Neural cell (in vitro differentiated cells): ENCODE measurements at regions not wholly inside any gene's neighbourhood (a gene's known extent, or its start where the extent isn't known, plus 50 kb on each side); places are given as distances from the start of the nearest gene placed in this dataset.

Experiments
- H2AFZ ChIP-seq: fragments of 200-600, 300-800 bp; sonication (generic), shearing (Covaris generic); 2 replicates; pipeline ENCODE4 v1.6.0; 2014; ENCODE audit warnings: low read depth, mild to moderate bottlenecking, antibody characterized with exemption, low read length, moderate library complexity
- H3F3A ChIP-seq: fragments of 200-600 bp; shearing (Covaris generic); 2 replicates; pipeline ENCODE4 v1.6.1; 2016; ENCODE audit warnings: mild to moderate bottlenecking, moderate library complexity, mixed read lengths, antibody characterized with exemption, low read length; ENCODE audit not compliant: insufficient read depth, poor library complexity, severe bottlenecking
- H3K27ac ChIP-seq: fragments of 200-600, 300-800 bp; sonication (generic), shearing (Covaris generic); 2 replicates; pipeline ENCODE4 v1.5.1; 2014; ENCODE audit warnings: mild to moderate bottlenecking, low read length, moderate library complexity
- H3K27me3 ChIP-seq: fragments of 300-800, 200-600 bp; sonication (generic), shearing (Covaris generic); 2 replicates; pipeline ENCODE4 v1.6.0; 2014; ENCODE audit warnings: mild to moderate bottlenecking, low read depth, low read length, moderate library complexity; ENCODE audit not compliant: insufficient read depth
- H3K36me3 ChIP-seq: fragments of 300-800, 200-600 bp; sonication (generic), shearing (Covaris generic); 2 replicates; pipeline ENCODE4 v1.5.1; 2014; ENCODE audit warnings: mild to moderate bottlenecking, antibody characterized with exemption, low read length, moderate library complexity; ENCODE audit not compliant: insufficient read depth
- H3K4me2 ChIP-seq: fragments of 300-800, 200-600 bp; sonication (generic), shearing (Covaris generic); 2 replicates; pipeline ENCODE4 v1.6.0; 2014; ENCODE audit warnings: mild to moderate bottlenecking, low read length
- H3K4me3 ChIP-seq: fragments of 300-800, 200-600 bp; sonication (generic), shearing (Covaris generic); 2 replicates; pipeline ENCODE4 v1.5.1; 2014; ENCODE audit warnings: mild to moderate bottlenecking, low read length, moderate library complexity
- H3K79me2 ChIP-seq: fragments of 200-600 bp; shearing (Covaris generic); replicated peaks from 2 replicates; pipeline ENCODE4 v1.6.0; 2014; ENCODE audit warnings: mild to moderate bottlenecking, low read length, moderate library complexity; ENCODE audit not compliant: insufficient read depth
- H3K9ac ChIP-seq: fragments of 300-800, 200-600 bp; sonication (generic), shearing (Covaris generic); 2 replicates; pipeline ENCODE4 v1.6.1; 2016; ENCODE audit warnings: mild to moderate bottlenecking, low read length, mixed read lengths
- H3K9me2 ChIP-seq: fragments of 200-600 bp; shearing (Covaris generic); 2 replicates; pipeline ENCODE4 v1.6.1; 2016; ENCODE audit warnings: mild to moderate bottlenecking, low read length, mixed read lengths; ENCODE audit not compliant: insufficient read depth
- H3K9me3 ChIP-seq: fragments of 200-600, 300-800 bp; sonication (generic), shearing (Covaris generic); 2 replicates; pipeline ENCODE4 v1.6.1; 2016; ENCODE audit warnings: mild to moderate bottlenecking, mixed run types, low read length, moderate library complexity, mixed read lengths
- H4K20me1 ChIP-seq: fragments of 200-600 bp; shearing (Covaris generic); 2 replicates; pipeline ENCODE4 v1.6.1; 2016; ENCODE audit warnings: mild to moderate bottlenecking, mixed run types; ENCODE audit not compliant: insufficient read depth
- CTCF ChIP-seq: fragments of 450-650 bp; IDR thresholded peaks from 2 replicates; pipeline ENCODE4 v1.5.1; 2014; ENCODE audit warnings: antibody characterized with exemption, mild to moderate bottlenecking, moderate library complexity; ENCODE audit not compliant: poor library complexity, severe bottlenecking
- EP300 ChIP-seq: fragments of 450-650 bp; conservative IDR thresholded peaks from 2 replicates; pipeline ENCODE4 v1.6.1; 2014; ENCODE audit warnings: antibody characterized with exemption, mild to moderate bottlenecking, moderate library complexity; ENCODE audit not compliant: poor library complexity, severe bottlenecking
- EZH2 ChIP-seq: fragments of 200-600, 300-800 bp; shearing (Covaris generic), sonication (generic); IDR thresholded peaks from 2 replicates; pipeline ENCODE4 v1.6.1; 2014; ENCODE audit warnings: antibody characterized with exemption, low read length, borderline replicate concordance, mild to moderate bottlenecking; ENCODE audit not compliant: insufficient read depth, poor library complexity, severe bottlenecking
- MXI1 ChIP-seq: fragments of 450-650 bp; conservative IDR thresholded peaks from 2 replicates; pipeline ENCODE4 v1.6.1; 2014; ENCODE audit warnings: antibody characterized with exemption, mild to moderate bottlenecking; ENCODE audit not compliant: poor library complexity, severe bottlenecking
- POLR2AphosphoS5 ChIP-seq: IDR thresholded peaks from 2 replicates; pipeline ENCODE4 v1.6.1; 2012
- RAD21 ChIP-seq: fragments of 450-650 bp; conservative IDR thresholded peaks from 2 replicates; pipeline ENCODE4 v1.6.1; 2014; ENCODE audit warnings: antibody characterized with exemption, mild to moderate bottlenecking, moderate library complexity
- SMC3 ChIP-seq: fragments of 450-650 bp; conservative IDR thresholded peaks from 2 replicates; pipeline ENCODE4 v1.6.1; 2014; ENCODE audit warnings: antibody characterized with exemption, mild to moderate bottlenecking, moderate library complexity; ENCODE audit not compliant: poor library complexity
- TAF1 ChIP-seq: IDR thresholded peaks from 2 replicates; pipeline ENCODE4 v1.6.1; 2012; ENCODE audit warnings: low read depth
- small RNA-seq, 3 experiments: library from RNA; depleted of rRNA; stranded (forward); fragments of <200 nt; gene quantifications; one replicate each; pipeline ENCODE3, GENCODE V24; 2012
- TF ChIP-seq, protein P1 (sequence below): IDR thresholded peaks from 2 replicates; pipeline ENCODE4 v1.6.1; 2012; ENCODE audit warnings: borderline replicate concordance

DNA sequence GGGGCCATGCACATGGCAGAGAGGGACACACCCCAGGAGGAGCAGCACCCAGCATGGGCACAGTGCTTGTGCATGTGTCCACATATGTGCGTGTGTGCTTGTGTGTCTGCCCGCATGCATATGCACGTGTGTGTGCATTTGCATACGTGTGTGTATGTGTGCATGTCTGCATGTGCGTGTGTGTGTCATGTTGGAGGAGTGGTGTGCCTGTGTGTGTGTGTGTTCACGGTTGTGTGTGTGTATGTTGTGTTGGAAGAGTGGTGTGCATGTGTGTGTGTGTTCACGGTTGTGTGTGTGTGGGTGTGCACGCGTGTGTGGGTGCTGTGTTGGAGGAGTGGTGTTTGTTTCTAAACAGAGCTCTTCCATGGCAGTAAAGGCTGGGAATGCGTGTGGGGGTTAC lies 50.7 kb upstream of the SLCO4A1 start:
- no peak for TF ChIP-seq RAD21
- no peak for TF ChIP-seq MXI1
- TF ChIP-seq SMC3, result no peak
- no peak for TF ChIP-seq CTCF
- TF ChIP-seq, protein P1, sequence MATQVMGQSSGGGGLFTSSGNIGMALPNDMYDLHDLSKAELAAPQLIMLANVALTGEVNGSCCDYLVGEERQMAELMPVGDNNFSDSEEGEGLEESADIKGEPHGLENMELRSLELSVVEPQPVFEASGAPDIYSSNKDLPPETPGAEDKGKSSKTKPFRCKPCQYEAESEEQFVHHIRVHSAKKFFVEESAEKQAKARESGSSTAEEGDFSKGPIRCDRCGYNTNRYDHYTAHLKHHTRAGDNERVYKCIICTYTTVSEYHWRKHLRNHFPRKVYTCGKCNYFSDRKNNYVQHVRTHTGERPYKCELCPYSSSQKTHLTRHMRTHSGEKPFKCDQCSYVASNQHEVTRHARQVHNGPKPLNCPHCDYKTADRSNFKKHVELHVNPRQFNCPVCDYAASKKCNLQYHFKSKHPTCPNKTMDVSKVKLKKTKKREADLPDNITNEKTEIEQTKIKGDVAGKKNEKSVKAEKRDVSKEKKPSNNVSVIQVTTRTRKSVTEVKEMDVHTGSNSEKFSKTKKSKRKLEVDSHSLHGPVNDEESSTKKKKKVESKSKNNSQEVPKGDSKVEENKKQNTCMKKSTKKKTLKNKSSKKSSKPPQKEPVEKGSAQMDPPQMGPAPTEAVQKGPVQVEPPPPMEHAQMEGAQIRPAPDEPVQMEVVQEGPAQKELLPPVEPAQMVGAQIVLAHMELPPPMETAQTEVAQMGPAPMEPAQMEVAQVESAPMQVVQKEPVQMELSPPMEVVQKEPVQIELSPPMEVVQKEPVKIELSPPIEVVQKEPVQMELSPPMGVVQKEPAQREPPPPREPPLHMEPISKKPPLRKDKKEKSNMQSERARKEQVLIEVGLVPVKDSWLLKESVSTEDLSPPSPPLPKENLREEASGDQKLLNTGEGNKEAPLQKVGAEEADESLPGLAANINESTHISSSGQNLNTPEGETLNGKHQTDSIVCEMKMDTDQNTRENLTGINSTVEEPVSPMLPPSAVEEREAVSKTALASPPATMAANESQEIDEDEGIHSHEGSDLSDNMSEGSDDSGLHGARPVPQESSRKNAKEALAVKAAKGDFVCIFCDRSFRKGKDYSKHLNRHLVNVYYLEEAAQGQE, result no peak
- TF ChIP-seq EZH2, result no peak
- no peak for TF ChIP-seq EP300
- TF ChIP-seq POLR2AphosphoS5, result no peak
- no peak for TF ChIP-seq TAF1
- no peaks in the 10 kb centered on the region for H3K9me3 ChIP-seq
- H3K9me2 ChIP-seq, result no peaks in the 10 kb centered on the region
- H3K27me3 ChIP-seq, result no peaks in the 10 kb centered on the region
- H3K9ac ChIP-seq, result no peak overlapping the region
- no peaks in the 10 kb centered on the region for H3K36me3 ChIP-seq
- H3K79me2 ChIP-seq, result no peaks in the 10 kb centered on the region
- no peaks in the 10 kb centered on the region for H3F3A ChIP-seq
- H3K4me3 ChIP-seq, result no peak overlapping the region
- no peak overlapping the region for H3K27ac ChIP-seq
- H4K20me1 ChIP-seq, result no peaks in the 10 kb centered on the region
- H2AFZ ChIP-seq, result no peak overlapping the region
- H3K4me2 ChIP-seq, result no peak overlapping the region

Small RNA genes in the stretch of these regions (small RNA-seq; reads per million reads assigned to genes)
- 0 to 0.33 (median 0) reads per million in 3 experiments for gene MIR1-1
